GM21723 (cell line): ENCODE measurements at regions not wholly inside any gene's neighbourhood (a gene's known extent, or its start where the extent isn't known, plus 50 kb on each side); places are given as distances from the start of the nearest gene placed in this dataset.

Experiments
- ATAC-seq: cut with Tn5 transposase; IDR thresholded peaks from one replicate; pipeline ENCODE4 v1.9.1; 2021; ENCODE audit warnings: mild to moderate bottlenecking, moderate library complexity; ENCODE audit not compliant: unreplicated experiment

GRCh38 chr11:130582981-130583380 is 134.5 kb downstream of the ADAMTS15 start:
- ATAC-seq: no peak

- no peak for ATAC-seq
Observed at GRCh38 chr11:130583801-130584211, 135.4 kb downstream of the ADAMTS15 start.

GRCh38 chr11:130585545-130585944 is 137.1 kb downstream of the ADAMTS15 start:
- ATAC-seq: no peak

GRCh38 chr11:130587658-130588057 is 139.2 kb downstream of the ADAMTS15 start:
- ATAC-seq: no peak

- ATAC-seq: no peak
Observed at GRCh38 chr11:130588471-130588870, 140.0 kb downstream of the ADAMTS15 start.

GRCh38 chr11:130592056-130592455 is 143.6 kb downstream of the ADAMTS15 start:
- ATAC-seq: no peak

GRCh38 chr11:130593064-130593463 is 144.6 kb downstream of the ADAMTS15 start:
- ATAC-seq: no peak

GRCh38 chr11:130598433-130598832 is 150.0 kb downstream of the ADAMTS15 start:
- ATAC-seq: no peak

GRCh38 chr11:130599073-130599654 is 150.7 kb downstream of the ADAMTS15 start:
- ATAC-seq: no peak

GRCh38 chr11:130600139-130600538 is 151.7 kb downstream of the ADAMTS15 start:
- no peak for ATAC-seq

- no peak for ATAC-seq
Observed at GRCh38 chr11:130600616-130601015, 152.2 kb downstream of the ADAMTS15 start.

- no peak for ATAC-seq
Observed at GRCh38 chr11:130601141-130601540, 152.7 kb downstream of the ADAMTS15 start.

GRCh38 chr11:130601764-130602460 is 153.5 kb downstream of the ADAMTS15 start:
- no peak for ATAC-seq

- no peak for ATAC-seq
Observed at GRCh38 chr11:130602641-130603334, 154.3 kb downstream of the ADAMTS15 start.

GRCh38 chr11:130603335-130603906 is 155.0 kb downstream of the ADAMTS15 start:
- no peak for ATAC-seq

GRCh38 chr11:130604606-130605005 is 156.2 kb downstream of the ADAMTS15 start:
- ATAC-seq: no peak

- ATAC-seq: no peak
Observed at GRCh38 chr11:130606178-130606577, 157.7 kb downstream of the ADAMTS15 start.

- no peak for ATAC-seq
Observed at GRCh38 chr11:130606781-130607511, 158.5 kb downstream of the ADAMTS15 start.

- ATAC-seq: no peak
Observed at GRCh38 chr11:130608287-130608686, 159.8 kb downstream of the ADAMTS15 start.

- ATAC-seq: no peak
Observed at GRCh38 chr11:130609121-130610035, 160.9 kb downstream of the ADAMTS15 start.
